Fibroblast of skin of abdomen (primary cell): ENCODE measurements at regions not wholly inside any gene's neighbourhood (a gene's known extent, or its start where the extent isn't known, plus 50 kb on each side); places are given as distances from the start of the nearest gene placed in this dataset.
"Not testable (repeated sequence)": the region's sequence is repeated elsewhere in the genome, so short reads cannot be mapped to it uniquely, and the experiment has no call there.

Experiments
- DNase-seq: peaks from one replicate; pipeline ENCODE4 v3.0.0-alpha.2; 2013

DNA sequence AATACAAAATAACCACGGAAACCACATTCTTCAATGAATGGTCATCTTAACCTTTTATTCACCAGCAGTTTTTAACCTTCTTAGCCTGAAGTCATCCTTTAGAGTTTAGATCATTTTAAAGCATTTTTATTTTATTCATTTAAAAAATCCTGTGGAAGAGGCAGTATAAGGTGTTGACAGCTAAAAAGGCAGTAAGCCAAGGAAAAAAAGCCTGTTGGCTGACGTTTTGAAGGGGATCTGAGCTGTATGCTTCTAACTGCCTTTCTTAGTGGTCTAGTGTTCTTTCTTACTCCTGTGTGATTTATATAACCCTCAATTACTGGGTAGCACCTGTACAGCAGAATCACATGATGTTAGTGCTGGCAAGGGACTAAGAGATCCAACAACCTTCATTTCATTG is 438.3 kb upstream of the SEL1L start:
- DNase-seq, result no peak

DNA sequence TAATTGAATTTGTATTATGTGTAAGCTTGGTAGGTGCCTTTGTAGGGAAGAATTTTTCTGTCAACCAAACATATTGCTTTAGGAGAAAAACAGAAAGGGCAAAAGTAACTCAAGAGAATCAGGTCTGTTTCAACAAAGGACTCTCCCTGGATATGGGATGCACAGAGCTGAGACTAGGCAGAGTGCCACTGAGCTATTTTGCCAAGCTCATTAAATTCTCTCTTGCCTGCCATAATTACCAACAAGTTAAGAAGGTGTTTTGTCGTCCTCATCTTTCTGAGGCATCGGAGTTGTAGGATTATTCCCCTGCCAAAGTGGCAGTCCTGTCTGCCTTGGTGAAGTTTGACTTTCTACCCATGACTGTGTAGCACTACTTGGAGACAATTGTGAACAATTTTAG is 438.9 kb upstream of the SEL1L start:
- no peak for DNase-seq

DNA sequence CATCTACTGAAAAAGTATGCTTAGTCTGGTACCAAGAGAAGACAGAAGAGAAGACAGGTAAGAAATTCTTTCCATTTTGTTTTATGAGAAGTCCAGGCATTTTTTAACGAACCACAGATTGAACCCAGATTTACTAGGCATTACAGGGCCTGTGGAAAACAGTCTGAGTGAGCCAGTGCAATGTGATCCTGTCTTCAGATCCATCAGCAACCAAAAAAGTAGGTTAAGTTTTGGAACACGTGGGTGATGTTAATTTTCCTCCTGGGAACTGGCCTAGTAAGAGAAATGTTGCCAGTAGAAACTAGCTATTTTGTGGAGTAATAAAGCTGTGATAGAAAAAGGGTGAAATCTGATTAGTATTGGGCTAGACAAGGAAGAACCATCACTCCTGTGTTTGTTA is 440.9 kb upstream of the SEL1L start:
- DNase-seq, result no peak

- DNase-seq, result no peak
These were observed 447.1 kb upstream of the SEL1L start for GRCh38 chr14:81980601-81981306.

DNA sequence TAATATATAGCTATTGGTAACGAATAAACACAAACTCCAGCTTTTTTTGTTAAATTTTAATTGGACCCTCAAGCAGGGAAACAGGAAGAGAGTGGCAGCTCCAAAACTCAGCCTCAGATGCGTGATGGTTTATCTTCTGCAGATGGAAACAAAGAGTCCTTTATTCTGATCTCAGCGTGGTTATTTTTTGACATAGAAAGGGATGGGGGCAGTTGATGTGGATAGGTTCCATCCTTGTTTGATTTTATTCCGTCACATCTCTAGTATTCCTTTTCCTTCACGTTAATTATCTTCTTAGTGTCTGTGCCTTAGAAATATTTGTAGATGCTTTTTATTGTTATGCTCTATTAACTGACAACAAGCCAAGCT is 447.6 kb upstream of the SEL1L start:
- no peak for DNase-seq

DNA sequence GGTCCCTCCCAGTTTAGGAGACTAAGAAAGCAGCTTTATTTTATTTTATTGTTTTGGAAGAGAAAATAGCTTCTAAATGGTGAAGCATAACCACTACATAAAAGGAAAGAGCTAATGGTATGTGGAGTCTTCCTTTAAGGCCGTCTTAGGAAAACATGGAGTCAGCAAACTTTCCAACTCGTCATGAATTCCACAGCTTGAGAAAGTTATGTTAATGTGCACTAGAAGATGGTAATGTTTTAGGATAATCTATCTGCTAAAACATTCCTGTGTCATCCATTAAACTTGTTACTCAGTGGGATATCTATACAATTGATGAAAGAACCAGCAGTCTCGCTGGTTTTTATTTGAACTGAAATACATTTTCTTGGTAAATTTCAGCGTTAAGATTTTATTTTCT is 448.4 kb upstream of the SEL1L start:
- DNase-seq, result no peak

- no peak for DNase-seq
These were observed 452.4 kb upstream of the SEL1L start for GRCh38 chr14:81986005-81986404.

DNA sequence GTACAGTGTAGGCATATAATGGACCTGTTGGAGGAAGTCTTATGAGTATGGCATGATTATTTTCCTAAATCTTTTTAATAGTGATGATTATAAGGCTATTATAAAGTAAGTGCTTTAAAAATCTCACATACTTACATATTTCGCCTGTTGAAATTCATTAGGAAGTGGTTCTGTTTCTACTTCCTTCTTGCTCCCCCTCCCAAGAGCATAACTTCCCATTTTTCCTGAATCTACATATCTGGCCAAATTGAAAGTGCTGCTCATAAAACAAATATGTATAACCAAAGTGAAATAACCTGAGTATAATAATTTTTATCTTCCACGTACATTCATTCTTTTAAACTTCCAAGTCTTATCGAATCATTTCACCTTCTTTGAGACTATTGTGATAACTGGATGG is 455.6 kb upstream of the SEL1L start:
- no peak for DNase-seq

- DNase-seq, result peak; percentile 31
These were observed 456.7 kb upstream of the SEL1L start for GRCh38 chr14:81990312-81990761.

GRCh38 chr14:81991998-81992397 is 458.3 kb upstream of the SEL1L start:
- DNase-seq, result no peak

- DNase-seq, result no peak
These were observed 459.8 kb upstream of the SEL1L start for GRCh38 chr14:81993432-81993831.

GRCh38 chr14:82003426-82003825 is 469.8 kb upstream of the SEL1L start:
- DNase-seq, result no peak

- no peak for DNase-seq
These were observed 475.4 kb upstream of the SEL1L start for GRCh38 chr14:82009076-82009475.

DNA sequence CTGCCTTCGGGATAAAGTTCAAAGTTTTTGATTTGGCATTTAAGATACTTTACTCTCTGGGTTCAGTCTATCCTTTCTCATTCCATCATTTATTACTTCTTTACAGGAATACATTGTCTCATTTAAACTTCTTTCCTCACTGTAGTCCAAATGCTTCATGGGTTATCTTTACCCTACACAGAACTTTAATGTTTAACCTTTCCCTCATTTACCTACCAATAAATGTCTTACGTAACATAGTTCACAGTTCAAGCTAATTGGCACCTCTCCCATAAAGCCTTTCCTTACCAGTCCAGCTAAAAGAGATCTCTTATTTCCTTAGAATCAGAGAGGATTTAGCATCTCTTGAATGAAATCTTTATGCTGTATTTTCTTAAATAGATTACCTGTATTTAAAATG is 476.3 kb upstream of the SEL1L start:
- no peak for DNase-seq

- no peak for DNase-seq
These were observed 477.8 kb upstream of the SEL1L start for GRCh38 chr14:82011460-82011859.

GRCh38 chr14:82029038-82029437 is 495.4 kb upstream of the SEL1L start:
- no peak for DNase-seq

DNA sequence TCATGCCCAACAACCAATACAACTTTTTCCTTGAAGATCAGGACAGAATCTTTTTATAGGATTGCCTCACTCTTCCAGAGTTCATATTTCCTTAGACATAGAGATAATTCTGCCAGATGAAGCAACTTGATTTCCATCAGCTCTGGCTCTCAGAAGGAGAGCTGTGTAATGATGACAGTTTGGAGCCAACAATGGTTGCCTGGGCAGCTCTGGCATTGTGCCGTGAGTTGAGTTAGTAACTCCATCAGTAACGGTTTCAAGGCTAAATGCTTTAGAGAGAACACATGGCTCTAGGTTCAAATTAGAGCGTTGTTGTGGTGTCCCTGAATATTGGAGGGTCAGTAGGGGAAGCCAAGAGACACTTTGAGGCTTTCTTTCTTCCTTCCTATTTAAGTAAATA is 501.7 kb upstream of the SEL1L start:
- no peak for DNase-seq

GRCh38 chr14:82038066-82038465 is 504.4 kb upstream of the SEL1L start:
- not testable (repeated sequence) for DNase-seq

- DNase-seq, result no peak
These were observed 511.7 kb upstream of the SEL1L start for GRCh38 chr14:82045339-82045738.

GRCh38 chr14:82046512-82047226 is 513.0 kb upstream of the SEL1L start:
- DNase-seq, result no peak

GRCh38 chr14:82047777-82048470 is 514.3 kb upstream of the SEL1L start:
- DNase-seq, result no peak

DNA sequence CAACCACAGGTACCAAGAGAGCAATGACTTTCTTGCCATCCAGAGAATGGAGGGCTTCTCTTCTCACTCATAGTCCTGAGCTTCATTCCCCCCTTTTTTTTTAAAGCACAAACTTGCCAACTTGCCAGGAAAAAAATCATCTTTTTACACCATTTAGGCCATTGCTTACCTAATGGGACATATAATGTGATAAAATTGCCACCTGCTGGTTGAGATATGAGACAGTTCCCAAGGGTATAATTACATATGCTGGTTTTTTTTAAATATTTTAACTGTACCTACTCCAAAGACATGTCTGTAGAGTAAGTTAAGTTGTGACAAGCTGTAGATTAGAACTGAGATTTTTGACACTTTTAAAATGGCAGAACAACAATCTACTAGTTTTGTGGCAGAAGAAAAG is 519.1 kb upstream of the SEL1L start:
- DNase-seq, result no peak

DNA sequence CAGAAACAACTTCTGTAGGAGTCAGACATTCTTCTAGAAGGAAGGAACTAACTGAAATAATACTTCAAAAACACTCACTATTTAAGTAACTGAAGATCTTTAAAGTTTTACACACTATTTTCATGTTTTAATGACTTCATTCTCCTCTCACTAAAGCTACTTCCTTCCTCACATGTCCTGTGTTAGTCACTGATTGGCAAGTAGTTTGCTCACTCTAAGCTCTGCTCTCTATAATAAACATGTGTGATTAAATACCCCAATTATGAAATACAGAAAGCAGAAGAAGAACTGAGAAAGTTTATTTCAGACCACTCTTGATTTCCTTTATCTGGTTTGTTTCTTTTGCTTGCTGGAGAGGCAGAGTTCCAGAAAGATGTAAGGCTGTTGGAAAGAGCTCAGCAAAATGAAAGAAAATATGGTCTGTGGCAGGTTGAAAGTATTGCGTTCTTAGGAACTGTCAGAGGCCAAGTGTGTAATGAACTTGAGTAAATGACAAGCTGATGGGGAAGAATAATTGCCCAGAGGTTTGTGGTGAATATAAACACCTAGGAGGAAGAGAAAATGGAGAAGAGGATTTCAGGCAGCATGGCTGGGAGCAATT is 522.0 kb upstream of the SEL1L start:
- DNase-seq, result no peak
